ENCODE measurements at regions not wholly inside any gene's neighbourhood (a gene's known extent, or its start where the extent isn't known, plus 50 kb on each side); places are given as distances from the start of the nearest gene placed in this dataset.

DNA sequence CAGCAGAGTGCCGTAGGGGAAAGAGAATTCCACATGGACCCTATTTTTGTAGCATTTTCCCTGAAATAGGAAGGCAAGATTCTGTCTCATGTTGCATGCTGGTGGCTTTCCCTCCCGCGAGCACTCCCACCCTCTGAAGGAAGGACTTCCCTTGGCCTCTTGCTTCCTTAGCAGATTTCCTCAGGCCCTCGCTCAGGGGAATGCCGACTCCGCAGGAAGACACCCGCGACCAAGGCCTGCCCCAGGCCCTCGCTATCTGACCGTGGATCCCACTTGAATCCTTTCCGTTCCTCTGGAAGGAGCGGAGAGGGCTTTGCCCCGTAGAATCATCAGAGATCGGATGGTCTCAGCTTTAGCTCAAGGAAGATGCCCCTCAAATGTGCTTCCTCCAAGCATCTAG, 179.4 kb upstream of the FOXF1 start:
- TF ChIP-seq POLR2A (IDR thresholded peaks at IDR 0.05; ENCODE audit: low read depth, low read length): no peak
- no peak for TF ChIP-seq POLR2AphosphoS5 (IDR thresholded peaks at IDR 0.05; ENCODE audit: low read depth, low read length)
- no peak for TF ChIP-seq TAF1 (IDR thresholded peaks at IDR 0.05; ENCODE audit: low read depth, low read length)
- no peak for TF ChIP-seq PAX5 (IDR thresholded peaks at IDR 0.05; ENCODE audit: insufficient read depth, low read length, severe bottlenecking)
- TF ChIP-seq POU2F2 (IDR thresholded peaks at IDR 0.05; ENCODE audit: low read depth, low read length): no peak
- TF ChIP-seq SPI1 (IDR thresholded peaks at IDR 0.05; ENCODE audit: low read depth, low read length): no peak
